ENCODE measurements at regions not wholly inside any gene's neighbourhood (a gene's known extent, or its start where the extent isn't known, plus 50 kb on each side); places are given as distances from the start of the nearest gene placed in this dataset.

GRCh38 chr13:34879851-34880250, 62.2 kb upstream of the NBEA start:
- DNase-seq (ENCODE audit: low spot score): no peak
- H3K4me1 ChIP-seq (ENCODE audit: control insufficient read depth in 4 of 4, insufficient read depth in 4 of 4, low read length in 3 of 4): no peaks in the 10 kb centered on the region
- no peaks in the 10 kb centered on the region for H3K36me3 ChIP-seq (ENCODE audit: control insufficient read depth in 4 of 4, insufficient read depth in 3 of 4, low read depth in 1 of 4, low read length in 3 of 4)
- H3K9me3 ChIP-seq (ENCODE audit: control insufficient read depth in 4 of 4, low read length in 3 of 4): peaks cover 0 to 2% (median 0%) of the 10 kb centered on the region in 4 donors
- WGBS: 88% methylated on average over 1 of the region's 1 CpG
- H3K4me3 ChIP-seq (ENCODE audit: low read depth in 1 of 3, low read length in 3 of 3): no peak overlapping the region
- H3K27ac ChIP-seq (ENCODE audit: low read depth in 1 of 2, low read length in 2 of 2): no peak overlapping the region
- TF ChIP-seq, protein P1, sequence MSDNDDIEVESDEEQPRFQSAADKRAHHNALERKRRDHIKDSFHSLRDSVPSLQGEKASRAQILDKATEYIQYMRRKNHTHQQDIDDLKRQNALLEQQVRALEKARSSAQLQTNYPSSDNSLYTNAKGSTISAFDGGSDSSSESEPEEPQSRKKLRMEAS (IDR thresholded peaks at IDR 0.05): no peak
- TF ChIP-seq EGR1 (IDR thresholded peaks at IDR 0.05; ENCODE audit: low read depth in 2 of 2): no peak
- no peak for TF ChIP-seq ATF3 (IDR thresholded peaks at IDR 0.05)
- no peak for TF ChIP-seq FOXA1 (IDR thresholded peaks at IDR 0.05)
- no peak for TF ChIP-seq HNF4A (conservative IDR thresholded peaks at IDR 0.05)
- TF ChIP-seq RAD21 (IDR thresholded peaks at IDR 0.05): no peak
- TF ChIP-seq HNF4G (IDR thresholded peaks at IDR 0.05): no peak
- TF ChIP-seq TAF1 (conservative IDR thresholded peaks at IDR 0.05): no peak
- no peak for TF ChIP-seq JUND (IDR thresholded peaks at IDR 0.05)
- no peak for TF ChIP-seq SP1 (IDR thresholded peaks at IDR 0.05)
- TF ChIP-seq NR2F2 (IDR thresholded peaks at IDR 0.05): no peak
- TF ChIP-seq, protein P2, sequence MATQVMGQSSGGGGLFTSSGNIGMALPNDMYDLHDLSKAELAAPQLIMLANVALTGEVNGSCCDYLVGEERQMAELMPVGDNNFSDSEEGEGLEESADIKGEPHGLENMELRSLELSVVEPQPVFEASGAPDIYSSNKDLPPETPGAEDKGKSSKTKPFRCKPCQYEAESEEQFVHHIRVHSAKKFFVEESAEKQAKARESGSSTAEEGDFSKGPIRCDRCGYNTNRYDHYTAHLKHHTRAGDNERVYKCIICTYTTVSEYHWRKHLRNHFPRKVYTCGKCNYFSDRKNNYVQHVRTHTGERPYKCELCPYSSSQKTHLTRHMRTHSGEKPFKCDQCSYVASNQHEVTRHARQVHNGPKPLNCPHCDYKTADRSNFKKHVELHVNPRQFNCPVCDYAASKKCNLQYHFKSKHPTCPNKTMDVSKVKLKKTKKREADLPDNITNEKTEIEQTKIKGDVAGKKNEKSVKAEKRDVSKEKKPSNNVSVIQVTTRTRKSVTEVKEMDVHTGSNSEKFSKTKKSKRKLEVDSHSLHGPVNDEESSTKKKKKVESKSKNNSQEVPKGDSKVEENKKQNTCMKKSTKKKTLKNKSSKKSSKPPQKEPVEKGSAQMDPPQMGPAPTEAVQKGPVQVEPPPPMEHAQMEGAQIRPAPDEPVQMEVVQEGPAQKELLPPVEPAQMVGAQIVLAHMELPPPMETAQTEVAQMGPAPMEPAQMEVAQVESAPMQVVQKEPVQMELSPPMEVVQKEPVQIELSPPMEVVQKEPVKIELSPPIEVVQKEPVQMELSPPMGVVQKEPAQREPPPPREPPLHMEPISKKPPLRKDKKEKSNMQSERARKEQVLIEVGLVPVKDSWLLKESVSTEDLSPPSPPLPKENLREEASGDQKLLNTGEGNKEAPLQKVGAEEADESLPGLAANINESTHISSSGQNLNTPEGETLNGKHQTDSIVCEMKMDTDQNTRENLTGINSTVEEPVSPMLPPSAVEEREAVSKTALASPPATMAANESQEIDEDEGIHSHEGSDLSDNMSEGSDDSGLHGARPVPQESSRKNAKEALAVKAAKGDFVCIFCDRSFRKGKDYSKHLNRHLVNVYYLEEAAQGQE (IDR thresholded peaks at IDR 0.05): no peak
- TF ChIP-seq RXRA (IDR thresholded peaks at IDR 0.05): no peak
- TF ChIP-seq ZBTB33 (IDR thresholded peaks at IDR 0.05): no peak
- TF ChIP-seq FOXA2 (IDR thresholded peaks at IDR 0.05): no peak
- TF ChIP-seq, protein P3, sequence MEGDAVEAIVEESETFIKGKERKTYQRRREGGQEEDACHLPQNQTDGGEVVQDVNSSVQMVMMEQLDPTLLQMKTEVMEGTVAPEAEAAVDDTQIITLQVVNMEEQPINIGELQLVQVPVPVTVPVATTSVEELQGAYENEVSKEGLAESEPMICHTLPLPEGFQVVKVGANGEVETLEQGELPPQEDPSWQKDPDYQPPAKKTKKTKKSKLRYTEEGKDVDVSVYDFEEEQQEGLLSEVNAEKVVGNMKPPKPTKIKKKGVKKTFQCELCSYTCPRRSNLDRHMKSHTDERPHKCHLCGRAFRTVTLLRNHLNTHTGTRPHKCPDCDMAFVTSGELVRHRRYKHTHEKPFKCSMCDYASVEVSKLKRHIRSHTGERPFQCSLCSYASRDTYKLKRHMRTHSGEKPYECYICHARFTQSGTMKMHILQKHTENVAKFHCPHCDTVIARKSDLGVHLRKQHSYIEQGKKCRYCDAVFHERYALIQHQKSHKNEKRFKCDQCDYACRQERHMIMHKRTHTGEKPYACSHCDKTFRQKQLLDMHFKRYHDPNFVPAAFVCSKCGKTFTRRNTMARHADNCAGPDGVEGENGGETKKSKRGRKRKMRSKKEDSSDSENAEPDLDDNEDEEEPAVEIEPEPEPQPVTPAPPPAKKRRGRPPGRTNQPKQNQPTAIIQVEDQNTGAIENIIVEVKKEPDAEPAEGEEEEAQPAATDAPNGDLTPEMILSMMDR (IDR thresholded peaks at IDR 0.05; ENCODE audit: low read depth, low read length, missing input control): no peak
- H3K9ac ChIP-seq (ENCODE audit: low read depth in 1 of 2, low read length in 2 of 2): no peak overlapping the region
- no peaks in the 10 kb centered on the region for H3K27me3 ChIP-seq (ENCODE audit: control insufficient read depth in 4 of 4, insufficient read depth in 4 of 4, low read length in 3 of 4)

- H3K9ac ChIP-seq (ENCODE audit: low read depth in 1 of 2, low read length in 2 of 2): no peak overlapping the region
- no peak overlapping the region for H3K4me3 ChIP-seq (ENCODE audit: low read depth in 1 of 3, low read length in 3 of 3)
- H3K27ac ChIP-seq (ENCODE audit: low read depth in 1 of 2, low read length in 2 of 2): no peak overlapping the region
- H3K36me3 ChIP-seq (ENCODE audit: control insufficient read depth in 4 of 4, insufficient read depth in 3 of 4, low read depth in 1 of 4, low read length in 3 of 4): no peaks in the 10 kb centered on the region
- peaks cover 0 to 2% (median 0%) of the 10 kb centered on the region in 4 donors for H3K9me3 ChIP-seq (ENCODE audit: control insufficient read depth in 4 of 4, low read length in 3 of 4)
- no peaks in the 10 kb centered on the region for H3K4me1 ChIP-seq (ENCODE audit: control insufficient read depth in 4 of 4, insufficient read depth in 4 of 4, low read length in 3 of 4)
- WGBS: 83% methylated on average over 2 of the region's 2 CpGs
- H3K27me3 ChIP-seq (ENCODE audit: control insufficient read depth in 4 of 4, insufficient read depth in 4 of 4, low read length in 3 of 4): no peaks in the 10 kb centered on the region
- DNase-seq (ENCODE audit: low spot score): no peak
- TF ChIP-seq SP1 (IDR thresholded peaks at IDR 0.05) (no peak), ZBTB33 (IDR thresholded peaks at IDR 0.05) (no peak), JUND (IDR thresholded peaks at IDR 0.05) (no peak), FOXA2 (IDR thresholded peaks at IDR 0.05) (no peak), HNF4A (conservative IDR thresholded peaks at IDR 0.05) (no peak), HNF4G (IDR thresholded peaks at IDR 0.05) (no peak), TAF1 (conservative IDR thresholded peaks at IDR 0.05) (no peak), GABPA (IDR thresholded peaks at IDR 0.05 in 1 of 2, conservative IDR thresholded peaks at IDR 0.05 in 1 of 2) (no peak), FOXA1 (IDR thresholded peaks at IDR 0.05) (no peak)
- TF ChIP-seq, protein P2 (IDR thresholded peaks at IDR 0.05): no peak
- TF ChIP-seq, protein P1 (IDR thresholded peaks at IDR 0.05): no peak
Observed at GRCh38 chr13:34881494-34881893, 60.6 kb upstream of the NBEA start.

Measured in liver (tissue), 8 donors.